Mucosa of gallbladder (tissue), 1 donor: ENCODE measurements at regions not wholly inside any gene's neighbourhood (a gene's known extent, or its start where the extent isn't known, plus 50 kb on each side); places are given as distances from the start of the nearest gene placed in this dataset.

ENCODE experiments used
- DNase-seq: peaks from one replicate; pipeline ENCODE4 v3.0.0-alpha.2; 2020; ENCODE audit warnings: low spot score
- donor health status: DM: no; HTN: no; CAD: no.

DNA sequence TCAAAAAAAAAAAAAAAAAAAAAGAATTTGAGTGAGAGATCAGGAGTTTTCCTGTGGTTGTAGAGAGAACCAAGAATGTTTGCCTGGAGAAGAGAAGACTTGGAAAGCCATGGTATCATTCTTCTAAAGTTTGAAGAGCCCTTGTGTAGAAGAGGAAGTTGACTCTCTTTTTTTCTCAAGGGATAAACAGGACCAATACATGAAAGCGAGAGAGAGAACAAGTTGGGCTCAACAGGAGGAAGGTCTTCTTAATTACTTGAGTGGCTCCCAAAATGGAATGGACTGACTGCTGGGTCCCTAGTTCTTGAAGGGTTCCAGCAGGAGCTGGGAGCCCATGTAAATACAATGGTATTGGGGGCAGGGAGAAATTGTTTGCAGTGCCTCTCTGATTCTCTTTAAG lies 173.3 kb upstream of the ADO start:
- no peak for DNase-seq

DNA sequence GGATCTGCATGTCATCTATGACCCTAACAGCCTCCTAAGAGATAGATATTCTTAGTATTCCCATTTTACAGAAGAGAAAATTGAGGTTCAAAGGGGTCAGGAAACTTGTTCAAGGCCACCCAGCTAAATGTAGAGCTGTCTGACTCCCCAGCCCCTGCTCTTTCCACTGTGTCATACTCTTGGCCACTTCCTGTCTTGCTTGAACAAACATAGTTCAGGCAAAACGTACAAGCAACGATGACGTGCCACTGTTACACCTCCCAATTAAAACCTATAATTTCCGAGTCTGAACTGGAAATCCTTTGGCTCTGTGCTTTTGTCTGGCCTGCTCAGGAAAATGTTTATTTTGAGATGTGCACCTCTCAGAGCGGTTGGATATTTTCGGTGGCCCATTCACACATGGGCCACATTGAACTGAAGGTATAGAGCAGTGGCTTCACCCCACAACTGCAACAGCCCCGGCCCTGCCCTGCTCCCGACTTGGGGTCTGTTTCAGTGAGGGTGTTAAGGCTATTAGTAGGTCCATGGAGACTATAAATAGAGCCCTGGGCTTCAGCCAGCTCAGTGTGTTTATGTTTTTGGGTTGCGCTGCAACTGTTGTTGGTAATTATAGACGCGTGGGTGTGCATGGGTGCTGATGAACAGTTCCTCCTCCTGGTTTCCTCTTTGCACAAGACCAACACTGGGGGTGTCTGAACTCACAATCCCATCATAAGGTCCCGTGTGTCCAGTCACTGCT lies 172.3 kb upstream of the ADO start:
- DNase-seq: peak; percentile 35

DNA sequence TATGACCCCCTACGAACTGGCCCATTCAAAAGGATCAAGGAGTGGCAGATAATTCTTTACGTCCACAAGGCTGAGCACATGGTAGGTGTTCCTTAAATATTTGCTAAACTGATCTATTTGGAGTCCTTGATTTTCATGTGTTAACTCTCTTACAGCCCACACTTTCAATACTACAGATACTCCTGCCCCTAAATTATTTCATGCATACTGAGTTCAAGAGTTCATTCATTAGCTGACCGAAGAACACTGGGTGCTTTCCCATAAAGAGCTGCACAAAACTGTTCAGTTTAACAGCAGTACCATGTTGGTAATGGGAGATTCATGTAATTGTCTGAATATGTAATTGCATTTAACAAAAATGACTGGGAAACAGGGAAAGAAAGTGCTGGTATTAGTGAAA lies 170.5 kb upstream of the ADO start:
- no peak for DNase-seq

DNA sequence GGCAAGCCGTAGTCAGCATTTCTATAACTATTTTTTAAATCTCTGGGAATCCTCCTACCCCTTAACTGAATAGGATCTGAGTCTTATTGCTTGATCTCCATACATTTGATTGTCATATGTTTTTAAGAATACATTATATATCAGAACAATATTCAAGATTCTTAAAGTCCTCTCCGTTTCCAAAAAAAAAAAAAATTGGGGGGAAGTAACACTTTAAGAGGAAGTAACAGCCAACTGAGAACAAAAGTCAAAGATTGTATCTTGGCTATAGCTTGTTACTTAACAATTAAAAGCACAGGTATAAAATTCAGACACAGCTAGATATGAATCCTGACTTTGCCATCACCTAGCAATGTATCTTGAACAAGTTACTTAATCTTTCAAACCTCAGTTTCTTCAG lies 169.9 kb upstream of the ADO start:
- DNase-seq: no peak

DNA sequence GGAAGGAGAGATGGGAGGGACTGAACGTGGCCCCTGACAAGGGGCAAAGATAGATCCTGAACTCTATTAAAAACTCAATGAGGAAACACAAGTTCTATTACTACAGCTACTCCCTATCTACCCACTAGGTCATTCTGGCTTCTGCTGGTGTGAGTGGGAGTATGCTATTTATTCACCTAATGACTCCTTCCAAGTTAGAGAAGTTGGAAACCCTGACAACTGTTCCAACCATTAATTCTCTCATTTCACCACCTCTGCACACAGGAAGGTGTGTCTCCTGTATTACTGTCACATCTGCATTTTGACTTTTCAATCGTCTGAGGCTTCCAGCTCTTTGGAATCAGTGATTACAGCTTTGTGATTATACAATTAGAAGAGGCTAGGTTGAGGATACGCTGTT lies 169.4 kb upstream of the ADO start:
- DNase-seq: no peak

DNA sequence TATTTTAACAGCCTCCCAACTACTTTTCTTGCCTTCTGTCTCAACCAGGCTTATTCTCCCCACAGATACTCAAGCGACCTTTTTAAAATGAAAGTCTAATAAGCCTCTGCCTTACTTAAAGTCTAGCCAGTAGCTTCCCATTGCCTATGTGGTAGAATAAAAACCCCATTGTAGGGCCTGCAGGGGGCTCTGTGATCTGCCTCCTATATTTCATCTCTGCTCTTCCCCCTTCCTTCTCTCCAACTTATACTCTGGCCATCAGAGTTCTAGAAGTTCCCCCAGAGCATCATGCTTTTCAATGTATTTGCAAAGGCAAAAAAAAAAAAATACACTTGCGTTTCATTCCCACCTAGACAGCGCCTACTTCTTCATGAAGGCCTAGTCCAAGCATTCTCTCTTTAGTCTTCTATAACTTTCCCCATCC lies 167.7 kb upstream of the ADO start:
- no peak for DNase-seq

DNA sequence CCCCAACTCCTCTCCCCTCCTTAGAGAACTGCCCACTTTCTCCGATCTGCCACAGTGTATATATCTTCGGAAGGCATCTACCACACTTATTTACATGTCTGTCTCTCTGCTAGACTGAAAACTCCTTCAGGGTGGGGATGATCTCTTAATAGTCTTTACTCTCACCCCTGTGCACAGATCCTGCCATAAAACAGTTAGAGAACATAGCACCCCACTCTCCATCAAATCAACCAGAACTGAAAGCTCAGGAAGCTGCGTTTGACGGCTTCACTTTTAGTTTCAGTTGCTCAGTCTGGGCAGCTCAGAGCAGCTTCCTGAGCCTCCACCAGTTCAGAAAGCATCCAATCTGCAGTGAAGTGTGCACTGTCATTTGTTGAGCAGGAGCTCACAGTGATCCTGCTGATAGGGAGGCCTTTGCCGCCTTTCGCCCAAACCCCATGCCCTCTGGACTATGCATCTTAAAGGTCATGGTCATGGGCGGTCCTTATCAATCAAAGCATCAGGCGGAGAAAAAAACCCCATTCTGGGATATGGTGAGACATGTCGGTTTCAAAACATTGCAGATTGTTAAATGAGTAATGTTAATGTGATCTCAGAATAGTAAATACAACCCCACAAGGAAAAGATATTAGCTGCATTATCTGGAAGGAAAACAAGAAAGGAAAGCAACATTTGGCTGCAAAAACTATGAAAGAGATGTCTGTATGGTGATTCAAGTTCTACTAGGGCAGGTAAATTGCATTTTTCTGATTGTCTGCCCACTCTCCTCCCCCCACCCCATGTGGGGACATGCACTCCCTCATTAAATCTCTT lies 167.1 kb upstream of the ADO start:
- DNase-seq: no peak

DNA sequence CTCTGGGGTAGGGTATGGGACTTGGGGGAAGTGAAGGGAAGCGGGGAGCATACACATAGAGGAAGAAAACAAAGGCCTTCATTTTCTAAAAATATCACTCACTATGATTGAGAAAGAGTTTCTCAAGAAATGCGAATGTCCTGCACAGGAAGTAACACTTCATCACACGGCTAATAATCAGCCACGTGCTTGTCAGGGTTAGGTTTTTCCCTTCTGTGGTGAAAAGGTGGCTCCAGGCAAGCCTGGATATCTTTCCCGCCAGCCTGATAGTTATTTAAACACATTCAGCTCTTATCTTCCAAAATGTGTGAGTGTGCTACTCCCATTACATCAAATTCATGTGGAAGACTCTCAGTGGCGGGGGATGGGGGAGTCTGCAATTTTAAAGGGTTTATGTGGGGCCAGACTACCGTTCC lies 166.4 kb upstream of the ADO start:
- no peak for DNase-seq

DNA sequence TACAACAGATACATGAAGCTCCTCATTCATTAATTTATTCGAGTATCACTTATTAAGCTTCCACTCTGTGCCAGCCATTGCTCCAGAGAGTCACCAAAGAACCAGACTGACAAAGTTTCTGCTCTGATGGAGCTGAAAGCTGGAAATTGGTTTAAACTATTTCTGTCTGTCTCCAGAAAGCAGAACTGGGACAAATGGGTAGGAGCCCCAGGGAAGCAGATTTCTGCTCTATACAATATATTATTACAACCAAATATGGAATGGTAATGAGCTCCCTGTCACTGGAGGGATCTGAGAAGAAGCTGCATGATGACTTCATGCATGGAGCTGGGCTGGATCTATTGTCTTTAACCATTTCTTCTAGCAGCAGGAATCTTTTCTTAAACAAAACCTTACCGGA lies 165.4 kb upstream of the ADO start:
- no peak for DNase-seq

DNA sequence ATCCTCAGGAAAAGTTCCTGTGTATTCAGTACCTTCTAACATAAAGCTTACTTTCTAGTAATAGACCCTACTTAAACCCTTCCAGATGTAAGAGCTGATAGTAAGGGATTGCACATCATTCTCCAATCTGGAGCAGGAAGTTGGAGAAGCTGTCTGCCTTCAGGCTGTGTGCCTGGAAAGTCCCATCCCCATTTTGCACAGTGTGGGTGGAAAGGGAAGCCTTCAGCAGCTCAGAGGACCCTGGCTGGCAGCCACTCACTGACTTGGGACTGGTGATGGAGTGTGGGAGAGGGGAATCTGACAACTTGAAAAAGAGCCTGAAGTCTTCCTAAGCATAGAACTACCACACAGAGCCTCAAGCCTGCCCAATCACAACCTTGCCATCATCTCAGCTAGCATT lies 164.1 kb upstream of the ADO start:
- DNase-seq: no peak

DNA sequence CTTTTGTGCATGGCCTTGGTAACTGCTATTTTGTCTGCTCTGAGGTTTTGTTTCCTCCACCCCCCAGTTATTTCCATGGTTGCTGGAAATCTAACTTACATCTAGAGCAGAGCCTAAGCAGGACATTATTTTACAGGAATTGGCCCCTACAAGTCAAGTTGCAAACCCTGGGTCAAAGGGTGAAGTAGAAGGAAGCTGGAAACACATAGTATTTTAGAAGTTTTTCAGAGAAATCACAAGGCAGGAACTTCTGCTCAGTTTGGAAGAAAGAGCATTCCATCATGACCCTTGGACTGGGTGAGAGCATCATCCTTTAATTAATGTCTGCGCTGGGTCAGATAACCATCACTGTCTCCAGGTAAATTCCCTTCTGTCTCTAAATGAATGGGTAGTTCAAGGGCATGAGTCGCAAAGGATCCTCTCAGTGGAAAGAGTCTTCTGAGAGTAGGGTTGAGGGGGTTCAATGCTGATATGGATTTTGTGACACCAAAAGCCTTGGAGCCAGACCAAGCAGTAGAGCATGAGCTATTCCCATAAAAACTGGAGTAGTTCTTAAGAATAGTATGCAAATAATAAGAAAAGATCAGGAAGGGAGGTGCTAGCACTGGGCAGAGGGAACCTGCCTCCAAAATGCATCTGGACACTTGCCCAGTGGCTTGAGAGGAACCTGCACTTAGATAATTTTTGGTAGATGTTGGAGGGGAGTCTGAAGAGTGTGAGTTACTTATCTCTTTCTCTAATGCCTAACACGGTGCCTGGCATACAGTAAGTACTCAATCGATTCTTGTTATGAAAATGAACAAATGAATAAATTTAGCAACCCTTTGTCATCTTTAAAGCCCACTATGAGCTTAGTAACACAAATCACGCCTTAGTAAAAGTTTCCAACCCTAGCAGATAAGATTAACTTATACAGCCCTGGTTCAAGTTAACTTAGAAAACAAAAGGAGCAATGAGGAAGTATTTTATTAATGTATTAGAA lies 160.6 kb upstream of the ADO start:
- DNase-seq: no peak

DNA sequence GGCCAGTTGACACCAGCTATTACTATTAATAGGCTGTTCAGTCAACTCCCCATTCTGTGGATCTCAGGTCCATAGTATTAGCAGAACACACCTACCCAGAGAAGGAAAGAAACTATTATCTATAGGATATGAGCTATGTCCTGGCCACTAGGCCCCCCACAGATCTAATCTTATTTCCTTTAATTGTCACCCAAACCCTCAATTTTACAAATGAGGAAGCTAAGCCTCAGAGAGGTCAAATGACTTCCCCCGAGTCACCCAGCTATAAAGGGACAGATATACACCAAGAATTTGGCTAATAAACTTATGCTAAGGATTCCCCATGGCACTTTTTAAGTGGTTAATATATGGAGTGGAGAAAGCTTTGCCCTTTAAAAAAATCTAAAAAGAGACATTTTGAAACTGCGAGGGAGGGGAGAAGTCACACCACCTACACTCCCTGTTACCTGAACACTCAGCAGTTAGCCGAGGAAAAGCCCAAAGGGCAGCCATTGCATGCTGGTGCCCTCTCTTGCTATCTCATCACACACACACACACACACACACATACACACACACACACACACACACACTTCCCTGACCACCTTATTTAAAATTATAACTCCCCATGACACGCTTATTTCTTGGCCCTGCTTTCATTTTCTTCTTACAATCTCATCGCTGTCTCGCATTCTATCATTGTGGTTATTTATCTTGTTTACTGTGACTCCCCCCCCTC lies 157.0 kb upstream of the ADO start:
- DNase-seq: no peak

DNA sequence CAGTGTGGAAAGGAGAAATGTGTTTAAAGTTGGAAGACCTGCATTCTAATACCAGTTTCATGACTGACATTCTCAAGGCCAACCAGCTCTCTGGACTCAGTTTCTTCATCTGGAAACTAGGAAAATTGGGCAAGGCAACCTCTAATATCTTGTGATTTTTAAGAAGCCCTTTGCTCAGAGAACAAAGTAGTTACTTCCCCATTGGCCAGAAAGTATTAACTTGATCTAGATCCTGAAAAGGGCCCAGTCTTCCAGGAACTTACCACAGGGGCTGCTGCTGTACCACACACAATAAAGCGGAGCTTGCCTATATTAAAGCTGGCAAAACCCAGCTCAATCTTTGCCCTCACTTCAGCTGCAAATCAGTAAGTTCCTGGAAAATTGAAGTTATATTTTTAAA lies 155.6 kb upstream of the ADO start:
- DNase-seq: no peak

DNA sequence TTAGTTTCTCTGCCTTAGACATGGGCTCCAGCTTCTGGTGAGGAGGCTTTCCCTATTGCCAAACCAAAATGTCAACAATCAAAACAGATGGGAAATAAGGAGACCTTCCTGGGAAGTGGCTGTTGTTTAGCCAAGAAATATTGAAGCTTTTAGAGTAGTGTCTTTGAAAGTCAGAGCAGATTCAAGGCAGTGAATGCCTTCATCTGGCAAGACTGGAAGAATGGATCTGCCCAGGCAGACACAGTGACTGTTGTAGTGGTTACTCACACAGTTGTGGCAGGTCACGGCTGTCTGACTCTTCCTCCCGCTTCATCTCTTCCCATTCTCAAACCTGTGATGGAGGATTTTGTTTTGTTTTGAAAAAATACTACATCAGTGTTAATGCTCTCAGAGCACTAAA lies 154.1 kb upstream of the ADO start:
- peak; percentile 5 for DNase-seq

DNA sequence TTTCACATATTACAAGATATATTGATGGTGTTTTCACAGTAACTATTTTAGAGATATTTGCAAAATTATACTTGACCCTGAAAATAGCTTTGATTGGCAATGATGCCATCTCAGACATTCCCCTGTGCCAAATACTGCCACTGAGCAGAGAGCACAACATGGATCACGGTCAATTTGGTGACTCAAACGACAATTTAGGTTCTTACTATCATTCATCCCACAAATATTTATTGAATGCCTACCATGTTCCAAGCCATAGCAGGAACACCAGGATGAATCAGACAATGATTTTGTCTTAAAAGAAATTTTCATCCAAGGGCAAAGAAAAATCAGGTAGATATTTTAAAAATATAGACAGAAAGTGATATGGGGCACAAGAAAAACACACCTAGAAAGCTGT lies 153.2 kb upstream of the ADO start:
- DNase-seq: no peak

DNA sequence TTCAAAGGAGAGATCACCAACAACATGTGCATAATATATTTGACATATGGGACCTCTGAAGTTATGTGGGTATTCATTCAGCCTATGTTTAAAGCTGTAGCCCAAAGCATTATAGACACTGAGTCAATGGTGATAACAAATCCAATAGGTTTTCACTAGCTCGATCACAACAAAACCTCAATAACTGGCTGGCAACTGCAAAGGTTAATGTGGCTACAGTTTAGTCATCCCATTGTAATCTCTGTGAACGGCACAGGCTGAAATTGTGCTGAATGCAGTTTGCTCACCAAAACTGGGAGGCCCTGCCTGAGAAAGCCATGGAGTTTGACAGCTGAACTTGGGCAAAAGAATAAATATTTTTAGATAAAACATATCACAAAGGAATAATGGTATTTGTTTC lies 152.4 kb upstream of the ADO start:
- DNase-seq: no peak

DNA sequence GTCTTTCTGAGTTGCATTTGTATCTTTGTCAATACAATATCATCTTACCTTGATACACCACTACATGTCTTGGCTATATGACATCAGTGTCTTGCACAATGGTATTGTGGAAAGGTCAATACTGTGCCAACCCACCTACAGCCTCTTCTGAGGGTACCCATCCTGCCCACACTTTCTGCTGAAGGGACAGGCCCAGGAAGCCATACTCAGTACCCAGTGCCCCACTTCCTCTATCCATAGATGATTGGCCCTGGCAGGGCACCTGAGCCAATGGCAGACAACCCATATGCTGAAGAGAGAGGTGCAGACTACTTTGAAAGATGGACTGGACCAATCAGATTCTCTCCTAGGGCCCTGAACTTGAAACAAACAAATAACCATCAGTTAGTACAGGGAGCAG lies 152.0 kb upstream of the ADO start:
- peak; percentile 6 for DNase-seq

DNA sequence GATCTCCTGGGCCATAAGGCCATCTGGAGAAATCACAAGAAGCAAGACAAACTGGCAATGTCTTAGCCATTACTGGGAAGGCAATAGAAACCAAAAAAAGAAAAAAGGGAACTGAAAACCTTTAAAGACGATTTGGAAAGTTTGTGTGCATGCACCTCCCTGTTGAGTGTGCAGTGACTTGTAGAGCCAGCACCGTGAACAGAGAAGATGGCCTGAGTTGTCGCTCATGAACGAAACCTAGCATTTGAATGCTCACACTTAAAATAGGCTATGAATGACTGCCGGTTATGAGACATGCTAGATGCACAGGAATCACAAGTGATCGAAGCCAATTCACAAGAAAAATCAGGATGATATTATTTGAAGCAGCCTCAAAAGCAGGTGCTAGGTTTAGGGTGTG lies 151.3 kb upstream of the ADO start:
- DNase-seq: peak; percentile 5

DNA sequence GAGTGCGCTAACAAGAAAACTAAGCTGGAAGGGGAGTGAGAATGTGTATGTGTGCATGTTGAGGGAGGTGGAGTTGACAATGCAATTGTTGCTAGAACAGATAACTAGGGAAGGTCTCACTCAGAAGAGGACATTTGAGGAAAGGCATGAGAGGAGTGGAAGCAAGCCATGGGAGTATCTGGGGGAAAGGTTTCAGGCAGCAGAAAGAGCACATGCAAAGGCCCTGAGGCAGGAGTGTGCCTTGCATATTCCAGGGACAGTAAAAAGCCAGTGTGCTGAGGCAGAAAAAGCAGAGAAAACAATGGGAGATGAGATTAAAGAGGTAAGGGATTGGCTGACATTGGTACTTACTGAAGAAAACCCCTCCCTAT lies 149.6 kb upstream of the ADO start:
- DNase-seq: no peak

DNA sequence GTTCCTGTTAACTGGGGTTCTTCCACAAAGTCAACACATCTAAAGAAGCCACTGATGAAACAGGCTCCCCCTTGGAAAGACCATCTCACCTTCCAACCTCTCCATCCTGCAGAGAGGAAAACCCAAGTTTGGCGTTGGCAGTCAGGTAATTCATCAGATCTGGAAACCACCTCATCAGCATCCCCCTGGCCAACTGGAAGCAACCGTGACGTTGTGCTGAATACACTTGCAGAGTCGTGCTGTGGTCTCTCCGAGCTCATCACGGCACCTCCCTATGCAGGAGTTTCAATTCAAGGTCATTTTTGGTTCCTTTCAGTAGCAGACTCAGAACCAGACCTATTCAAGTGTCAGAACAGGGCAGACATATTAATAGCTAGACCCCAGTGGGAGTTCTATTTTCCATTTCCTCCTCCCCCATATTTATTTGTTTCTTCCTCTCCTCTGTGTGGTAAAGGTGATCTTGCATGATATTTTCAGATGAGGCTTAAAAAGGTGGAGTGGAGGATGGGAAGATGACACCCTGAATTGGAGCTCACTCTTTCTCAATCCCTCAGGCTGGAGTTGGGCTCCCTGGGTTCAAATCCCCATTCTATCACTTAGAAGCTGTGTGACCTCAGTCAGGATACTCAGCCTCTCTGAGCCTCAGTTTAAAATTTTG lies 149.1 kb upstream of the ADO start:
- DNase-seq: no peak

DNA sequence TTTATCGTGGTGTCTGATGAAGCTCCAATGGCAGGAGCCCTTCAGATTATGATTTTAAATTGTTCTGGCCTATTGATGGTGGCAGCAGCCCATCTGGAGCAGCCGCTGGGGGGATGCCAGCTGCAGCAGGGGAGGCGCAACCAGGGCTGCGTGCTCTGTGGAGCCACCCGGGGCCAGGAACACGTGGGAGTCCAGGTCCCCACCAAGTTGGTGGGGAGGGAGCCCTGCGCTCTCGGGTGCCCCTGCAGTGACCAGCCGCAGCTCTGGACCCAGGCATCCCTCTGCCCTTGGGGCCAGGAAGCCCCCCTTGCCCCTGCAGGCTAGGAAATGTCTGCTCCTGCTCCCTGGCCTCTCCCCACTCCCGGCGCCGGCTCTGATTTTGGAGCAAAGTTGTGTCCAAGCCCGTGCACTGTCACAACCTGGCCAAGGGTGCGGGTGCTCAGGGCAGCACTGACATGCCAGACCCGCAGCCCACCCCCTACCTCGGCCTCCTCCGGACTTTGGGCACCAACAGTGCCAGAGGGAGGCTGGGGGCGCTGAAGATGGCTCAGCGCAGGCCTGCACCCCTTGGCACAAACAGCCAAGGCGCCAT lies 147.2 kb upstream of the ADO start:
- no peak for DNase-seq
